Osteoblast (primary cell): ENCODE measurements at regions not wholly inside any gene's neighbourhood (a gene's known extent, or its start where the extent isn't known, plus 50 kb on each side); places are given as distances from the start of the nearest gene placed in this dataset.

ENCODE experiments used
- DNase-seq: peaks from one replicate; pipeline ENCODE4 v3.0.0; 2011; ENCODE audit warnings: low spot score, mixed read lengths; ENCODE audit not compliant: insufficient read length; ENCODE audit errors: missing footprints
- H2AFZ ChIP-seq: 2 replicates; pipeline ENCODE4 v1.6.0; 2011; ENCODE audit warnings: mild to moderate bottlenecking, low read length
- H3K27ac ChIP-seq: 2 replicates; pipeline ENCODE4 v1.5.1; 2011; ENCODE audit warnings: mild to moderate bottlenecking, low read depth, low read length, moderate library complexity
- H3K27me3 ChIP-seq: 2 replicates; pipeline ENCODE4 v1.6.0; 2012; ENCODE audit warnings: mild to moderate bottlenecking, control low read depth, inconsistent platforms, low read length, moderate library complexity; ENCODE audit not compliant: insufficient read depth
- H3K36me3 ChIP-seq: 2 replicates; pipeline ENCODE4 v1.5.1; 2011; ENCODE audit warnings: mild to moderate bottlenecking, low read length, control low read depth, moderate library complexity; ENCODE audit not compliant: insufficient read depth
- H3K4me1 ChIP-seq: 2 replicates; pipeline ENCODE4 v1.5.1; 2011; ENCODE audit warnings: mild to moderate bottlenecking, low read length, control low read depth, moderate library complexity; ENCODE audit not compliant: insufficient read depth
- H3K4me2 ChIP-seq: 2 replicates; pipeline ENCODE4 v1.6.0; 2011; ENCODE audit warnings: mild to moderate bottlenecking, low read length; ENCODE audit not compliant: insufficient read depth
- H3K4me3 ChIP-seq: fragments of 200-600 bp; sonication (generic); 3 replicates; pipeline ENCODE4 v1.5.1; 2012; ENCODE audit warnings: mild to moderate bottlenecking, low read length, inconsistent platforms; ENCODE audit not compliant: insufficient read depth
- H3K79me2 ChIP-seq: 2 replicates; pipeline ENCODE4 v1.6.0; 2012; ENCODE audit warnings: mild to moderate bottlenecking, low read length, control low read depth, inconsistent platforms; ENCODE audit not compliant: insufficient read depth
- H3K9me3 ChIP-seq: 2 replicates; pipeline ENCODE4 v1.5.1; 2011; ENCODE audit warnings: low read depth, low read length, control low read depth
- H4K20me1 ChIP-seq: 2 replicates; pipeline ENCODE4 v1.6.0; 2012; ENCODE audit warnings: mild to moderate bottlenecking, low read length, control low read depth; ENCODE audit not compliant: insufficient read depth
- CTCF ChIP-seq: IDR thresholded peaks from 2 replicates; pipeline ENCODE4 v1.5.1; 2011; ENCODE audit warnings: mild to moderate bottlenecking, low read depth, low read length, moderate library complexity; ENCODE audit errors: extremely low read depth

DNA sequence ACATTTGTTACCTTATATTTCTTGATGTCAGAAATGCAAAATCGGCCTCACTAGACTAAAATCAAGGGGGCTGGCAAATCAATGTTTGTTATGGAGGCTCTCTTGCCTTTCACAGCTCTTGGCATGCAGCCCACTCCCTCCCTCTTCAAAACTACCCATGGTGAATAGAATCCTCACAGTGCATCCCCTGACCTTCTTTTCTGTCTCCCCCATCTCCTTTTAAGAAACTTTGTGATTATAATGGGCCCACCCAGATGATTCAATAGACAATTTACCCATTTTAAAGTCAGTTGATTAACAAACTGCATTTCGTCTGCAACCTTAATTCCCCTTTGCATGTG is 184.0 kb downstream of the PCDH7 start:
- no peaks in the 10 kb centered on the region for H3K36me3 ChIP-seq

DNA sequence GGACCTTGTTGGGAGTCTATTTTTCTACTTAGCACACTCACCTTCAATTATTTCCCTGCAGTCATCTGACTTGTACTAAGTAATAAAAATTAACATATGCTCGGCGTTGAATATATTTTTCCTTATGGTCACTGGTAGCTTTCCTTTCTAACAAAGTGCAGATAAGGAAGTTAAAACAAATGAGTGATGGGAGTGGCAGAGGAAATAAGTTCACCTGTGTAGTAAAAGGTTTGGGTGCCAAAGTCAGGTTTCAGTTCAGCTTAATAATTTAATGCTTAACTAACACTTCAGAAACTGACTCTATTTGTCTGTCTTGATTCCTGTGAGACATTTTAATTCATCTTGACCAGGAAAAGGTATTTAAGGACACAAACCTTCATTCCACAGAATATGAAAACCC is 184.4 kb downstream of the PCDH7 start:
- H3K36me3 ChIP-seq = no peaks in the 10 kb centered on the region
- H3K4me2 ChIP-seq = no peak overlapping the region
- no peaks in the 10 kb centered on the region for H4K20me1 ChIP-seq
- H2AFZ ChIP-seq = no peak overlapping the region
- H3K9me3 ChIP-seq = no peaks in the 10 kb centered on the region
- no peaks in the 10 kb centered on the region for H3K4me1 ChIP-seq
- H3K27me3 ChIP-seq = no peaks in the 10 kb centered on the region
- no peak for DNase-seq
- TF ChIP-seq CTCF = no peak
- H3K27ac ChIP-seq = no peak overlapping the region
- no peaks in the 10 kb centered on the region for H3K79me2 ChIP-seq
- no peak overlapping the region for H3K4me3 ChIP-seq

More for the DNA sequence above, 184.0 kb downstream of the PCDH7 start:
- Histone ChIP-seq H3K4me1 (no peaks in the 10 kb centered on the region), H3K4me3 (no peak overlapping the region), H3K27me3 (no peaks in the 10 kb centered on the region), H3K4me2 (no peak overlapping the region), H3K27ac (no peak overlapping the region), H3K79me2 (no peaks in the 10 kb centered on the region), H2AFZ (no peak overlapping the region), H3K9me3 (no peaks in the 10 kb centered on the region), H4K20me1 (no peaks in the 10 kb centered on the region)
- no peak for TF ChIP-seq CTCF
- DNase-seq = no peak

DNA sequence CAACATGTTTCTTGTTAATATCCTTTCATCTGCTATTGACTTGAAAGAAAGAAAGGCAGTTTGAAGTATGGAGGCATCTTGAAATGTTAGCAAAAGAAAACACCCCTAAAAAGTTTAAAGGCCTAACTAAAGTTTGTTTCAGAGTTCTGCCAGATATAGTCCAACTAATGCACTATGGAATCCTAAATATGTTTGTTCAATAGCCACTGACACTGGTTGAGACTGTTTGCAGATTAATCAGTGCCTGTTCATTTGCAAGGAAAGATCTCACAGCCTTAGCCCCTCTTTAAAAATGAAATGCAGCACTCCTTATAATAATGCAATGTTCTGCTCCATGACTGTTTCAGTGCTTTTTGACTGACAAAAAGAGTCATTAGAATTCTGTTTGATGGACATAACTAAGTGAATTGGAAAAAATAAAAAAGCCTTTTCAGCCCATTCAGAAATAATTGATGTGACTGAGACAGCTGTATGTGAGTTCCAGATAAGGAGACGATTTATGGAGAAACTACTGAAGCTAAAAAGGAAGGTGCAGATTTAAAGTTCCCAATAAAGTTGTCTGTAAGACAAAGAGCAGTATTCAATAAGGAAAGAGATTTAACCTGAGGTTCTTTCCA is 192.0 kb downstream of the PCDH7 start:
- no peaks in the 10 kb centered on the region for H3K4me1 ChIP-seq
- H3K27me3 ChIP-seq = no peaks in the 10 kb centered on the region
- no peak overlapping the region for H2AFZ ChIP-seq
- H3K36me3 ChIP-seq = no peaks in the 10 kb centered on the region
- H3K9me3 ChIP-seq = no peaks in the 10 kb centered on the region
- no peak for TF ChIP-seq CTCF
- H4K20me1 ChIP-seq = no peaks in the 10 kb centered on the region
- H3K79me2 ChIP-seq = no peaks in the 10 kb centered on the region
- H3K4me2 ChIP-seq = no peak overlapping the region
- no peak overlapping the region for H3K4me3 ChIP-seq
- H3K27ac ChIP-seq = no peak overlapping the region
- DNase-seq = no peak

DNA sequence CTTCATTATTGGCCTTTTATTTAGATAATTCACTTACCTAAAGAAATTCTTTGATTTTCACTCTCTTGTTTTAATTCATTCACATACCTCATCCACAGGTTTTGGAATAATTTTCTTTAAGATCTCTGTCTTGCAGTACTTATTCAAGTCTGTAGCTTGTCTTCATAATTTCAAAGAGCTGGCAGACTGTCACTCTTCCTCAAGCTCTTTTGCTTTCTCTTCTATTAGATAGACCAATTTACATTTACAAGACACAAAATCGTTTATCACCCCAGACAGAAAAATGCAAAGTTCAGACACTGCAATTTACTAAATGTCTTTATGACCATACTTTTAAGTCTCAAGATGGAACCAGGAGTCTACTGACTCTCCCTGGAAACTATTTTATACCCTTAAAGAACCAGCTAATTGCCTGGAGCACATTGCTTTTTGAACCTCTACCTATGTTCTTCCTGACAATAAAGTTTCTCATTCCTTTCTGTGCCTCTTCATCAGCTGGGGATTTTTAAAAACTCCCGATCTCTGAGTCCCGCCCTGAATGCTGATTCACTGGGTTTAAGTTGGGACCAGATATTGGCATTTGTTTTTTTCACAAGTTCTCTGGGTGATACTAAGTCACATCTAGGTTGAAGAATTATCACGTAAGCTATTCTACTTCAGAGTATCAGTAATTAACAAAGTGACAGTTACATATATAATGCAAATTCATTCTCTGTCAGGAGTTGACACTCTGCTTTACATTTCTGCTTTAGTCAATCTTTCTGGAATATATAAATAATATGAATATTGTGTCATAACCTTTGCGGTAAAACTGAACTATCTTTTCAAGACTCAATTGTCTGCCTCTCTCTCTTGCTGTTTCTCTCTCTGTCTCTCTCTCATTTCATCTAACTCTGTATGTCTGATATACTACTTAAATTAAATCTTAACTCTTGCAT is 196.4 kb downstream of the PCDH7 start:
- no peak for TF ChIP-seq CTCF

More for the DNA sequence above, 196.4 kb downstream of the PCDH7 start:
- H3K79me2 ChIP-seq = no peaks in the 10 kb centered on the region
- DNase-seq = no peak
- H3K27me3 ChIP-seq = no peaks in the 10 kb centered on the region
- H3K9me3 ChIP-seq = no peaks in the 10 kb centered on the region
- no peaks in the 10 kb centered on the region for H3K36me3 ChIP-seq
- no peak overlapping the region for H3K4me3 ChIP-seq
- H4K20me1 ChIP-seq = no peaks in the 10 kb centered on the region
- H3K4me1 ChIP-seq = no peaks in the 10 kb centered on the region
- no peak overlapping the region for H3K27ac ChIP-seq
- H3K4me2 ChIP-seq = no peak overlapping the region
- H2AFZ ChIP-seq = no peak overlapping the region
